Fibroblast of upper back skin (primary cell): ENCODE measurements at regions not wholly inside any gene's neighbourhood (a gene's known extent, or its start where the extent isn't known, plus 50 kb on each side); places are given as distances from the start of the nearest gene placed in this dataset.

Experiments
- DNase-seq: peaks from one replicate; pipeline ENCODE4 v3.0.0-alpha.2; 2013

DNA sequence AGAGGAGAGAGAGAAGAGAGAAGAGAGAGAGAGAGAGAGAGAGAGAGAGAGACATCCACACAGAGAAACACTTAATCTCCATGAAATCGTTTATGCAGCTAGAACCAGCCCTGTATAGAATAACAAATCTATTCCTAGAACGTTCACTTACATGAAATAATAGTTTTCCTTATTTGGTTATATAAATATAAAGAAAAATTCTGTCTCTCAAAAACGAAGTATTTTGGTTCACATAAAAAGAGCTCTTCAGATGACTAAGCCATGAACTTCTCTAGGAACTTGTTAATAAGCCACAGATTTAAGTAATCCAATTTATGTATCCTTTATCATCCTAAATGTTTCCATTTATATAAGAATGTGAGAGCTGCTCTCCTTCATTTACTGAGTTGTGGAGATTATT, 1315.1 kb upstream of the PCDH7 start:
- DNase-seq = peak; percentile 55

DNA sequence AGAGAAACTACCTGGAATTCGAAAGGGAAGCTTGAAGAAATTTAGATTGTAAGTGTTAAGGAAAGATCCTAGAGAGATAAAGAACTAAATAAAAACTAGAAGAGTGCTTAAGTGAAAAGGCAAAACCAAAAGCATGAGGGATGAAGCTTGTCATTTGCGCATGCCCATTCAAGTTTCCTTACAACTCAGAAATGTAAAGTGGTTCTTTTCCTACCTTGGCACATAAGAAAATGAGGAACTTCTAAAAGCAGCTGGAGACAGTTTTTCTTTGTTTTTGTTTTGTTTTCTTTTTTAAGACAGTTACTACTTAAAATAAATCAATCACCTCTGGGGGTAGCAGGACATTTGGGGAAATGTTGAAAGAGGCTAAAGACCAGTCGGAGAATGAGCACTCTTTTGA, 1304.4 kb upstream of the PCDH7 start:
- no peak for DNase-seq

DNA sequence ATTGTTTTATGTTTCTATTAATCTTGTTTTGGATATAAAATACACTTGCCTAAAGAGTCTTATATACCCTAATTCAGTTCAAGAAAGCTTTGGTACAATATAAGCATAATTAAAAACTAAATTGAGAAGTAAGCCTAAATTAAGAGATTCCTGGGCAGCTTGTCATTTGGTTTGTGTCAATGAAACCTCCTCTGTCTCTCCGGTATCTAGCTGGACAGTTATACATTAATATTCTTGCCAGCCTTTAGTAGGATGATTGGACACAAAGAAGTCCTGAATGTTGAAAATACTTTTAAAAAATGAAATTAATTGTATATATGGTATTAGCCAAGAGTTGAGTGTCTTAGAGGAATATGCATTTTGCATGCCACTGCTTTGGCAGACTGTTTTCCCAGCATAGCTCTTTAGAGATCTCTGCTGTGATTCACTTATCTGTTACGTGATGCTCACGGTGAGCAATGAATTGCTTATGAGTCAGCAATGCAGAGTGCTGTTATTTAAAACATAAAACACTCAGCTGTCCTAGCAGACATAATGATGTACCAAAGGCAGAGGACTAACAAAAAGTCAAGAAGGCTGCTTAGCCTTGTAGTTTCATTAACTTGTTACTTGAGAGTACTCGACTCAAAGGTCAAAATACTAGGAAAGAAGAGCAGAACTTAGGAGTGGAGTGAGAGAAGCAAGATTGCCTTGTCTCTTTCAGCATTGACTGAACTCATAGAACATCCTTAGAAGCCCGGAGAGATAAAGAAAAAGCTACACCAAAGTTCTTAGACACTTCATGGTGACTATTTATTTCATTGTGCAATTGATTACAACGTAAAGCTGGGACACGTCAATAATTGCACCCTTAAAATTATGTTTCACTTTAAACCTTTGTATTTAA, 1296.1 kb upstream of the PCDH7 start:
- peak; percentile 91 for DNase-seq

DNA sequence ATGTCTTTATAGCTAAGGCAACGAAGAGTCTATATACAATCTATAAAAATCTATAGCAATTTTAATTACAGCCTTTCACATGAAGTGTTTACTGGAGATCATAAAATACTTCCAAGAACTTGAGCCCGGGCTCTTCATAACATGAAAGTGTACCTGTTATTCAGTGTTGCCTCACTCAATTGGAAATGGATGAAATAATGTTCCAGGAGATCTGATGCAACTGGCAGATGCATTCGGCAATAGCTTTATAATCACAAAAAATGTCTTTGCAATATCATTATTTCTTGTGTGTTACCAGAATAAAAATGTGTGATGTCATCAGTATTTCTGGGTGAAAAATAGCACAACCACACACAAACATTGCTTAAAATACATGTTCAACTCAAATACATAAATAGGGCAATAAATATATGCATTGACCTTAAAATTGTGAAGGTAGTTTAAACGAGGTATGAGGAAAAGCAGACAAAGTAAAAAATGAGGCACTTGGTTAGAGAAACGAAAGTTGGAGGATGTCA, 1266.8 kb upstream of the PCDH7 start:
- DNase-seq = peak; percentile 27

DNA sequence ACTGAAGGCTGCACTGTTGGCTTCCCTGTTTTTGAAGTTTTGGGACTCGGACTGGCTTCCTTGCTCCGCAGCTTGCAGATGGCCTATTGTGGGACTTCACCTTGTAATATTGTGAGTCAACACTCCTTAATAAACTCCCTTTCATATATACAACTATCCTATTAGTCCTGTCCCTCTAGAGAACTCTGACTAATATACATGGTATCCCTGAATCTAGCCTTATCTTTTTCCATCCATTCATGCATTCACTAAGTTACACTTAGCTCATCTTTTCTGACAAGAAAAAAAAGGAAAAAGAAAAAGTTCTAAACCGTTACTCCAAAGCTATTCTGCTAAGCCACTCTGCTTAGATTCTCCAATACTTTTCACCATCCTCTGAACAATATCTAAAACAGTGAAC, 1260.2 kb upstream of the PCDH7 start:
- peak; percentile 12 for DNase-seq

DNA sequence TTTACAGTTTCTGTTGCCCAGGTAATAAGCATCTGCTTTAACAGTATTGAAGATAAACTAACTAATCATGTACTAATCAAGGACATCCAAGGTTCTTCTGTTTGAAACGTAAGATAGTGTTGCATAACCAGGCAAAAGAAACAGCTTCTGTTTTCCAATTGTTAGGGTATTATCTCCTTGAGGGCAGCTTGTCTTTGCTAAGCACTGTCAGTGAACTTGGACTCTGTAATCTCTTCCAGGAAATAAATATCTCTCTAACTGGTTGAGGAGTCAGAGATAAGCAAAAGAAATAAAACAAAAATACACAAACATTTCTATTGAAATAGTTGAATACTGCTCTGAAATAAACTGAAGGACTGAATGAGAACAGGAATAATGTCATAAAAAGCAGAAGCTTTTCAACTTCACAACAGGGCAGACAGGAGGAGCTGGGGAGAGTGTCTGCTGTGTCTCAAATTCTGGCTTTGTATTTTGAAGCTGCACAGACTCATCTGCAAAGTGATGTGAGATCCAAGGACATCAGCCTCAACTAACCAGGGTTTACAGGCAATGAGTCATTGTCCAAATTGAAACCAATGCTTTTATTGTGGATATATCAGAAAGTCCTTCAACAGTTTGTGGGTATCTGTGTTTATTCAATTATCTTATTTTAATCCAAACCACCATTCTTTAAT, 1253.0 kb upstream of the PCDH7 start:
- no peak for DNase-seq
